Adipocyte (in vitro differentiated cells): ENCODE measurements at regions not wholly inside any gene's neighbourhood (a gene's known extent, or its start where the extent isn't known, plus 50 kb on each side); places are given as distances from the start of the nearest gene placed in this dataset.
"Not testable (repeated sequence)": the region's sequence is repeated elsewhere in the genome, so short reads cannot be mapped to it uniquely, and the experiment has no call there.

Source experiments
- DNase-seq: peaks from one replicate; pipeline ENCODE4 v3.0.0-alpha.2; 2015; ENCODE audit warnings: low read depth
- H3K27me3 ChIP-seq: replicated peaks from 2 replicates; pipeline ENCODE4 v1.7.0; 2013; ENCODE audit warnings: mild to moderate bottlenecking, low read length, moderate library complexity; ENCODE audit not compliant: control insufficient read depth, insufficient read depth
- H3K36me3 ChIP-seq: 2 replicates; pipeline ENCODE4 v1.7.0; 2013; ENCODE audit warnings: low read length, mild to moderate bottlenecking, moderate library complexity; ENCODE audit not compliant: control insufficient read depth, insufficient read depth, severe bottlenecking
- H3K4me1 ChIP-seq: 2 replicates; pipeline ENCODE4 v1.7.0; 2013; ENCODE audit warnings: mild to moderate bottlenecking, low read length, moderate library complexity; ENCODE audit not compliant: control insufficient read depth, insufficient read depth
- H3K4me3 ChIP-seq: 2 replicates; pipeline ENCODE4 v1.7.0; 2013; ENCODE audit warnings: mild to moderate bottlenecking, low read length, moderate library complexity
- H3K9ac ChIP-seq: 2 replicates; pipeline ENCODE4 v1.7.0; 2013; ENCODE audit warnings: mild to moderate bottlenecking, low read length, moderate library complexity
- H3K9me3 ChIP-seq: 2 replicates; pipeline ENCODE4 v1.7.0; 2013; ENCODE audit warnings: mild to moderate bottlenecking, low read length, moderate library complexity; ENCODE audit not compliant: control insufficient read depth

DNA sequence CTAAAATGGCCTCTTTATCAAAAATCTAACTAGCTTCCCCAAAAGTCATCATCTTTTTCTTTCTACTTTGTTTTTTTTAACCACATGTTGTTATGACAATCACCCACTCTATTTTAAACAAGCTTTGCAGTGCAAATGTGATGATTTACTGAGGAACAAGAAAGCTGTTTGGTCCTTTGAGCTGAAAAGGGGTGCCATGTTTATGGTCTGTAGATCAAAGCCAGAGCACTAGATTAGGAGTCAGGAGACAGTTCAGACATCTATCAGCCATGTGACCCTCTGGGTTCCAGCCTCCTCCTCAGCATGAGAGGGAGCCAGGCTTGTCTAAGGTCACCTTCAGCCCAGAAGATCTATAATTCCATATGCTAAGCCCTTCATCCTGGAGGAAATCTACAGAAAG is 65.9 kb downstream of the RPL22L1 start:
- no peak overlapping the region for H3K9ac ChIP-seq
- H3K36me3 ChIP-seq: no peaks in the 10 kb centered on the region
- peaks cover 20% of the 10 kb centered on the region for H3K4me1 ChIP-seq
- no peaks in the 10 kb centered on the region for H3K9me3 ChIP-seq
- H3K4me3 ChIP-seq: no peak overlapping the region
- no peaks in the 10 kb centered on the region for H3K27me3 ChIP-seq
- DNase-seq: no peak

DNA sequence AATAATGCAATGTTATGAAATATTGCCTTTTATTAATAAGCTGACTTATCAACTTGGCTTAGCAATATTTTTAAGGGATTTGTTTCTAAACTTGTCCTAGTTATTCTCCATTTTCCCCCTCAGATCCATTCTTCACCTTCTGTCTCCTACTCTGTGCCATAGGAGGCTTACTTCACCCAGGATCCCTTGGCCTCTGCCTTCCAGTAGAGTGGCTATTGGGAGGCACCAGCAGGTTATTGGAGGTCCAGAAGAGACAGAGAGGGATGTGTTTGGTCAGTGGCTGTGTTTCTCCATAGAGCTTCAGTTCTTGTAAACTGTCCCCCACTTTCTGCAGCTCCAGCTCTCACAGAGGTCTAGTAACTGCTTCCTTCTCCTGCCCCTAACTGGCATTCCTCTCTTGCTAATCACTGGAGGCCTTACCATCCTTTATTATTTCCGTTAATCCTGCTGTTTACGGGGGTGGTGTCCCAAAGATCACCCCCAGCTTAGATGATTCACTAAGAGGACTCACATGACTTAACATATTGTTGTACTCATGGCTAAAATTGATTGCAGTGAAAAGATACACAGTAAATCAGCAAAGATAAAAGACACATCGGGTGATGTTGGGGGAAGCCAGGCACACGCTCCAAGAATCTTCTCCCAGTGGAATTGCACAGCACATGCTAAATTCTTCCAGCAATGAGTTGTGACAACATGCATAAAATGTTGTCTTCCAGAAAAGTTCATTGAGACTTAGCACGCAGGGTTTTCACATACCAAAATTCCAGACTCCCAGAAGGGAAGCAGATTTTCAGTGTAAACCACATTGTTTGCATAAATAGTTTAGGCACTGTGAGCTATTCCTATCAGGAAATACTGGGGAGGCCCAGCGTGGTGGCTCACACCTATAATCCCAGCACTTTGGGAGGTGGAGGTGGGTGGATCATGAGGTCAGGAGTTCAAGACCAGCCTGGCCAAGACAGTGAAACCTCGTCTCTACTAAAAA is 67.5 kb downstream of the RPL22L1 start:
- Histone ChIP-seq H3K9ac (peak overlapping the region; percentile 83), H3K4me1 (peaks cover 20% of the 10 kb centered on the region), H3K36me3 (no peaks in the 10 kb centered on the region), H3K27me3 (no peaks in the 10 kb centered on the region), H3K9me3 (no peaks in the 10 kb centered on the region), H3K4me3 (peak overlapping the region; percentile 17)
- DNase-seq: peak; percentile 94

DNA sequence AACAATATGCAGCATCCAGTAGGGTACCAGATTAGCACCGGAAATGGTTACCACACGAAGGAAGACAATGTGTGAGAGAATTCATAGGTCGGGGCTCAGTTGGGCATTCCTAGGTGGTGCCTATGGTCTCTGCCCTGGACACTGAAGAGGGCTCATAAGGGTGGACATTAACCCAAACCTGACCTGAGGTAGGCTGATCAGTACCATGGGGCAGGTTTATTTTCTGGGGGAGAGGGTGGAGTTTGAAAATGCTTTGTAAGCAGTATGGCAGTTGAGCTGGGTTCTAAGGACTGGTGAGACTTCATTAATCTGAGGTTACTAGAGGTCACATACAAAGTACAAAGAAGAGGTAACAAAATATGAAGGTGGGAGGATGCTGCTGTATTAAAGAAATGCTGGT is 68.4 kb downstream of the RPL22L1 start:
- Histone ChIP-seq H3K4me3 (no peak overlapping the region), H3K27me3 (no peaks in the 10 kb centered on the region), H3K36me3 (no peaks in the 10 kb centered on the region), H3K9me3 (no peaks in the 10 kb centered on the region), H3K9ac (peak overlapping the region; percentile 73), H3K4me1 (peaks cover 20% of the 10 kb centered on the region)
- no peak for DNase-seq

GRCh38 chr3:170800275-170800674 is 69.7 kb downstream of the RPL22L1 start:
- H3K4me1 ChIP-seq: peaks cover 20% of the 10 kb centered on the region
- H3K9ac ChIP-seq, DNase-seq, H3K9me3 ChIP-seq, H3K27me3 ChIP-seq, H3K36me3 ChIP-seq, H3K4me3 ChIP-seq: not testable (repeated sequence)

- H3K36me3 ChIP-seq: no peaks in the 10 kb centered on the region
These were observed 71.0 kb downstream of the RPL22L1 start for GRCh38 chr3:170799009-170799408.

DNA sequence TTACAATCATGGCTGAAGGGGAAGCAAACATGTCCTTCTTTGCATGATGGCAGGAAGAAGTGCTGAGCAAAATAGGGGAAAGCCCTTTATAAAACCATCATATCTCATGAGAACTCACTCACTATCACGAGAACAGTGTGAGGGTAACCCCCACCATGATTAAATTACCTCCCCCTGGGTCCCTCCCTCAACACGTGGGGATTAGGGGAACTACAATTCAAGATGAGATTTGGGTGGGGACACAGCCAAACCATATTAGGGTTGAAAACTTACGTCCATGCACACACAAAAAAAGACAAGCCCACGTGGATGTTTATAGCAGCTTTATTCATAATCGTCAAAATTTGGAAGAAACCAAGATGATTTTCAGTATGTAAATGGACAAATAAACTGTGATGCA is 72.3 kb downstream of the RPL22L1 start:
- Histone ChIP-seq H3K4me1 (peaks cover 13% of the 10 kb centered on the region), H3K9me3 (no peaks in the 10 kb centered on the region), H3K9ac (no peak overlapping the region), H3K27me3 (no peaks in the 10 kb centered on the region), H3K4me3 (no peak overlapping the region), H3K36me3 (no peaks in the 10 kb centered on the region)
- DNase-seq: no peak

More at GRCh38 chr3:170799009-170799408, 71.0 kb downstream of the RPL22L1 start:
- H3K4me3 ChIP-seq: no peak overlapping the region
- no peaks in the 10 kb centered on the region for H3K27me3 ChIP-seq
- no peak overlapping the region for H3K9ac ChIP-seq
- H3K4me1 ChIP-seq: peaks cover 20% of the 10 kb centered on the region
- no peak for DNase-seq
- no peaks in the 10 kb centered on the region for H3K9me3 ChIP-seq

DNA sequence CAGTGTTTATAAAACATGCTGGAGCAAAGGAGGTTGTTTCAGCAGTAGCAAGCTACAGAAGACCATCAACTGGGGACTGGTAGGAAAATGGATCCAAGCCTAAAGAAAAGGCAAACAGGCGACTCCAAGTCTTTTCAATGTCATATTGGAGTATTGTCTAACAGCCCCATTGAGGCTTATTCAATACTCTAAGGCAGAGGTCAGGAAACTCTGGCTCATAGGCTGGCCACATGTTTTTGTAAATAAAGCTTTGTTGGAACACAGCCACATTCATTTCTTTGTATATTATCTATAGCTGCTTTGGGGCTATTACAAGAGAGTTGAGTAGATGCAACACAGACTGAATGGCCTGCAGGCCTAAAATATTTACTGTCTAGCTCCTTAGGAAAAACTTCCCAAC is 77.5 kb downstream of the RPL22L1 start:
- DNase-seq: no peak
- Histone ChIP-seq H3K9ac (no peak overlapping the region), H3K36me3 (no peaks in the 10 kb centered on the region), H3K27me3 (no peaks in the 10 kb centered on the region), H3K4me1 (peaks cover 5% of the 10 kb centered on the region), H3K9me3 (no peaks in the 10 kb centered on the region), H3K4me3 (no peak overlapping the region)

DNA sequence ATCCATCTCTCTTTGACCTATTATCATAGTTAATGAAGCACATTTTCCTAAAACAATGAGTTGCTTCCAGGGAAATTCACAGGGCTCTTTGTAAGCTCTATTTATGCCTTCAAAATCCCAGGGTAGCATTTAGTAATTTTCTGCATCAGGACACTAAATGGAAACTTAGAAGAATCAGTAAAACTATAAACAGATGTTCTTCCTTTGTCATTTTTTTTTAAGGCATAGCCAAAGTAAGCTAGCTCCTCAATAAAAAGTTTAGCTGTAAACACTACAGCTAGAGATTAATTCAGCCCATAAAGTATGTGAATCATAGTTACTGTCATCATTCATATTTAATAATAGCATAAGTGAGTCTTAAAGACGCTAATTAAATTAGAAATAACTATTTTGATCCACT is 79.3 kb downstream of the RPL22L1 start:
- H3K36me3 ChIP-seq: no peaks in the 10 kb centered on the region
- DNase-seq: no peak
- H3K27me3 ChIP-seq: no peaks in the 10 kb centered on the region
- no peak overlapping the region for H3K9ac ChIP-seq
- H3K4me3 ChIP-seq: no peak overlapping the region
- no peaks in the 10 kb centered on the region for H3K9me3 ChIP-seq
- peaks cover 5% of the 10 kb centered on the region for H3K4me1 ChIP-seq

DNA sequence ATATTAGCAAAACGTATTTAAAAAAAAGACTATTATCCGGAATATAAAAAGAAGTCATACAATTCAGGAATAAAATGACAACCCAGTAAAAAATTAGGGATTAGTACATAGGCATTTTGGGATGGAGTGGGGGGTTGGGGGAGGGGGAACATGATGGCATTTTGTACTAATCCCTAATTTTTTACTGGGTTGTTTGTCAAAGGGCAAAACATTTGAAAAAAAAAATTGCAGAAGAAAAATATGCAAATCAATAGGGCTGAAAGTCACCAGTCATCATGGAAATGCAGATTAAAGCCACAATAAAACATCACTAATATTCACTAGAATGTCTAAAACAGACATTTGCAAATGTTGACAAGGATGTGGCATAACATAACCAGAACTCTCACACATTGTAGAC is 82.5 kb downstream of the RPL22L1 start:
- Histone ChIP-seq H3K36me3 (no peaks in the 10 kb centered on the region), H3K27me3 (no peaks in the 10 kb centered on the region), H3K4me3 (no peak overlapping the region), H3K9ac (no peak overlapping the region), H3K4me1 (peaks cover 2% of the 10 kb centered on the region), H3K9me3 (no peaks in the 10 kb centered on the region)
- no peak for DNase-seq

- no peaks in the 10 kb centered on the region for H3K27me3 ChIP-seq
- H3K4me3 ChIP-seq: no peak overlapping the region
- peaks cover 8% of the 10 kb centered on the region for H3K4me1 ChIP-seq
- no peak for DNase-seq
- no peaks in the 10 kb centered on the region for H3K36me3 ChIP-seq
- H3K9me3 ChIP-seq: no peaks in the 10 kb centered on the region
- H3K9ac ChIP-seq: no peak overlapping the region
These were observed 84.5 kb downstream of the RPL22L1 start for GRCh38 chr3:170785454-170785853.

- Histone ChIP-seq H3K9ac (no peak overlapping the region), H3K27me3 (no peaks in the 10 kb centered on the region), H3K4me3 (no peak overlapping the region), H3K9me3 (no peaks in the 10 kb centered on the region), H3K4me1 (peaks cover 8% of the 10 kb centered on the region), H3K36me3 (no peaks in the 10 kb centered on the region)
- DNase-seq: no peak
These were observed 85.6 kb downstream of the RPL22L1 start for GRCh38 chr3:170784406-170784805.
